HG03575 (cell line): ENCODE measurements at regions not wholly inside any gene's neighbourhood (a gene's known extent, or its start where the extent isn't known, plus 50 kb on each side); places are given as distances from the start of the nearest gene placed in this dataset.
A peak's percentile ranks its signal among the peaks of the same experiment; 100 is the strongest.

Experiments used
- ATAC-seq: cut with Tn5 transposase; IDR thresholded peaks from one replicate; pipeline ENCODE4 v1.9.1; 2021; ENCODE audit not compliant: unreplicated experiment, insufficient number of reproducible peaks, low FRiP score; ENCODE audit errors: extremely low read depth

GRCh38 chr6:14728396-14729024, 517.4 kb upstream of the JARID2 start:
- ATAC-seq, result no peak

GRCh38 chr6:14729129-14729871, 516.6 kb upstream of the JARID2 start:
- ATAC-seq, result peak; percentile 46

- no peak for ATAC-seq
These were observed 515.2 kb upstream of the JARID2 start for GRCh38 chr6:14730654-14731053.

DNA sequence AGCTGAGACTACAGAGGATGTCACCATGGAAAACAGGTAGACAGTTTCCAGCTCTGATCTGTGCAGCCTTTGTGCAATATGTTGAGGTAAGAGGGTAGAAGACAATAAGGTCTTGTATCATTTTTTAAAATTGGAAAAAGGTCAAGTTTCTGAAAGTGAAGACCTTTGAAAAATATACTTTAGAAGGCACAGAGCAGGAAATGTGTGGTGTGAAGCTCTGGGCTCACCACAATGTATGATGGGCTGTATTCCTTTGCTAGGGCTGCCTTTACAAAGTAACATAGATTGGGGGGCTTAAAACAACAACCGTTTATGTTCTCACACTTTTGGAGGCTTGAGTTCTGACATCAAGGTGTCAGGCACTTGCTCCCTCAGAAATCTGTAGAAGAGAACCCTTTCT, 514.3 kb upstream of the JARID2 start:
- ATAC-seq, result no peak

DNA sequence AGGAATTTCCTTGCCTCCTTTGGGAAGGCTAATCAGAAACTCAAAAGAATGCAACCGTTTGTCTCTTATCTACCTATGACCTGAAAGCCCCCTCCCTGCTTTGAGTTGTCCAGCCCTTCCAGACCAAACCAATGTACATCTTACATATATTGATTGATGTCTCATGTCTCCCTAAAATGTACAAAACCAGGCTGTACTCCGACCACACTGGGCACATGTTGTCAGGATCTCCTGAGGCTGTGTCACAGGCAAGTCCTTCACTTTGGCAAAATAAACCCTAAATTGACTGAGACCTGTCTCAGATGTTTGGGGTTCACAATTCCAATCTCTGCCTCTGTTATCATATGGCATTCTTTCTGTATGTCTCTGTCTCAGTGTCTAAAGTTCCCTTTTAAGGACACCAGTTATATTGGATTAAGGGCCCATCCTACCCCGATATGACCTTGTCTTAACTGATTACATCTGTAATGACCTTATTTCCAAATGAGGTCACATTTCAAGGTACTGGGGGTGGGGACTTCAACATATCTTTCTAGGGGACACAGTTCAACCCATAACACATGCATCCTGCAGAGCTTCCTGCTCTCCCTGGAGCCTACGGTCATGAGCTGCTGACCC, 513.5 kb upstream of the JARID2 start:
- no peak for ATAC-seq

GRCh38 chr6:14732844-14733757, 512.8 kb upstream of the JARID2 start:
- ATAC-seq, result no peak

- ATAC-seq, result no peak
These were observed 511.8 kb upstream of the JARID2 start for GRCh38 chr6:14734052-14734415.

GRCh38 chr6:14734416-14735340, 511.2 kb upstream of the JARID2 start:
- no peak for ATAC-seq

DNA sequence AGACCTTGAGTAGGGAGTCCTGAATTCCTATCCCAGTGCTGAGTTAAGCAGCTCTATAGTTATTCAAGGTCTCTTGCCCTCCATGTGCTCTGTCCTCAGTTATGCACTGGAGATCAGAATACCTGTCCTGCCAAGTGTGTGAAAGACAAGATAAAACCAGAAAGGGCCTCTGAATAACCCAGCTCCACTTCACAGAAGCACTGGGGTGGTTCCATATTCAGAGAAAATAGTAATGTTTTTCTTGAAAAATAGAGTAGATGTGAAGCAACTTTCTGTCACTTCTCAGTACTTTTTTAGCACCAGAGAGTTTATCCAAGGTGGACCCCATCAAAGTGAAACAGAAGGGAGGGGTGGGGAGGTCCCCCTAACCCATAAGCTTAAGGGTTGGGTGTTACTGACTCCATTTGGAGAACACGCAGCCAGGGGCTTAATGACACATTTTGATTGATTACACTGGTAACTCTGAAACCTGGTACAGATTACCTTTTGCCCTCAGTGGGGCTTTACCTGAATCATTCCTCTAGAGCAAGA, 509.8 kb upstream of the JARID2 start:
- no peak for ATAC-seq

GRCh38 chr6:14736554-14736953, 509.3 kb upstream of the JARID2 start:
- no peak for ATAC-seq

DNA sequence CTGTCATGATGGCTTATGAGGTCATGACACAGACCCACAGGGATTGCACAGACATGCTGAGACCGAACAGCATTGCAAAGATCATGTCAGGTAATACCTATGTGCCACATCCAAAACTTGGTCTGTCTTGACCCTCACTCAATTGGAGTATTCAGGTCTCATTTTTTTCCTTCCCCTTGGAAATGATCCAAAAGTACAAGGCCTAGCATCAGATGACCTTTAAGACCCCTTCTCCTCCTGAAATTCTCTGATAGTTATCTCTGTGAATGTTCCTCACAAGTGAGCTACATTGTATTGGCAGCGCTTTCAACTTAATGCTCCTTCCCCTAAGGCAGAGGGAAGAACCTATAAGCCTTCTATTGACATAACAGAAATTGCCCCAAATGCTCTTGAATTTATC, 507.4 kb upstream of the JARID2 start:
- no peak for ATAC-seq

DNA sequence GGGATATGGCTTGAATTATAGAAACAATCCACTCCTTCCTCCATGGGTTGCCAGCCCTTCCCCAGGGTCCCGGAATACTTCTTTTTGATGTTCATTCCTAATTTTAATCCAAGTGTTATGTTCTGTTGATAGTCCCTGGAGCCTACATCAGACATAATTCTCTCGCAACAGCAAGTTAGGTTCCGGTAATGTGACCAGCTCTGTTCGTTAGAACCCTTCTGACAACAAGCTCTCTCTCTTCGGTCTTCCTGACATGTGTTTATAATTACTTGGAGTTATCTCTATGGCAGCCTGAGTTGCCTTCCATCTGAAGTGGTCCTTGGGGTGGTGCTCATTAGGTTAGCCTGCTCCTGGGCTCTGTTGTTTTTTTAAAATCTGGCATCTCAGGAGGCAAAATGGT, 506.9 kb upstream of the JARID2 start:
- no peak for ATAC-seq

GRCh38 chr6:14739827-14740226, 506.0 kb upstream of the JARID2 start:
- no peak for ATAC-seq

GRCh38 chr6:14742171-14742570, 503.7 kb upstream of the JARID2 start:
- no peak for ATAC-seq

- no peak for ATAC-seq
These were observed 503.2 kb upstream of the JARID2 start for GRCh38 chr6:14742680-14743079.

DNA sequence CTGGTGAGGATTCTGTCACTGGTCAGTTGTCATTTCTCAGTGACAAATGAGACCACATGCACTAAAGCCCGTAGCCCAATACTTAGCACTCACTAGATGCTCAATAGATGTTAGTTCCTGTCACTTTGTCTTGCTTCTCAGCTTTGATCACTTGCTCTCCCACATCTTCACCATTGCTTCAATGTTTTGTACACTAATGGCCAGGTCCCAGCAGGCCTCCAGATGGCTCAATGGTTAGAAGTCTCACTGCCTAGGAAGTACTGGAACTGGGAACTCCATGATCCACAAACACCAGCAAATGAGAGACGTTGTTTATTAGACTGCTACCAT, 502.8 kb upstream of the JARID2 start:
- ATAC-seq, result no peak

GRCh38 chr6:14743474-14744211, 502.2 kb upstream of the JARID2 start:
- ATAC-seq, result no peak

- ATAC-seq, result no peak
These were observed 501.7 kb upstream of the JARID2 start for GRCh38 chr6:14744212-14744556.
